Epithelial cell of esophagus (primary cell): ENCODE measurements at regions not wholly inside any gene's neighbourhood (a gene's known extent, or its start where the extent isn't known, plus 50 kb on each side); places are given as distances from the start of the nearest gene placed in this dataset.
A peak's percentile ranks its signal among the peaks of the same experiment; 100 is the strongest.

ENCODE experiments used
- DNase-seq: peaks from one replicate; pipeline ENCODE4 v3.0.0; 2010; ENCODE audit warnings: low read depth
- H3K4me3 ChIP-seq: 2 replicates; pipeline ENCODE4 v1.5.1; 2011; ENCODE audit warnings: mild to moderate bottlenecking, low read length, control low read depth
- TF ChIP-seq, protein P1 (sequence below): IDR thresholded peaks from 2 replicates; pipeline ENCODE4 v1.5.1; 2011; ENCODE audit warnings: low read depth, mild to moderate bottlenecking, low read length, control low read depth, inconsistent platforms; ENCODE audit not compliant: insufficient read depth; ENCODE audit errors: missing control alignments

DNA sequence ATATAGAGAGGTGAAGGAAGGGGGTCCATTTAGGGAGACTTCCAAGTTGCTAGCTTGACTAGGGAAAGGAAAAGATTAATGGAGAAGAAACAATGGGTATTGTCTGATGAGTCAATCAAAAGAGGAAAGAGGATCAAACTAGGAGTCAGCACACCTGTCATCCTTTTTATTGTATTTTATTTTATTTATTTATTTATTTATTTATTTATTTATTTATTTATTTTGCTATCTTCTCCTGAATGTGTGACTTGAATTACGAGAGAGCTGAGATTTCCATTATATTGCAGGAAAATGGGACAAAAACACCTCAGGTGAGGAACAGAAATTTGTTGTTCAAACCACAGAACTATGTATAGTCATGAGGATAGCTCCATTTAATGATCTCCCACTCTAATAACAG is 58.9 kb downstream of the NUDT11 start:
- DNase-seq, result no peak
- no peak overlapping the region for H3K4me3 ChIP-seq
- TF ChIP-seq, protein P1, sequence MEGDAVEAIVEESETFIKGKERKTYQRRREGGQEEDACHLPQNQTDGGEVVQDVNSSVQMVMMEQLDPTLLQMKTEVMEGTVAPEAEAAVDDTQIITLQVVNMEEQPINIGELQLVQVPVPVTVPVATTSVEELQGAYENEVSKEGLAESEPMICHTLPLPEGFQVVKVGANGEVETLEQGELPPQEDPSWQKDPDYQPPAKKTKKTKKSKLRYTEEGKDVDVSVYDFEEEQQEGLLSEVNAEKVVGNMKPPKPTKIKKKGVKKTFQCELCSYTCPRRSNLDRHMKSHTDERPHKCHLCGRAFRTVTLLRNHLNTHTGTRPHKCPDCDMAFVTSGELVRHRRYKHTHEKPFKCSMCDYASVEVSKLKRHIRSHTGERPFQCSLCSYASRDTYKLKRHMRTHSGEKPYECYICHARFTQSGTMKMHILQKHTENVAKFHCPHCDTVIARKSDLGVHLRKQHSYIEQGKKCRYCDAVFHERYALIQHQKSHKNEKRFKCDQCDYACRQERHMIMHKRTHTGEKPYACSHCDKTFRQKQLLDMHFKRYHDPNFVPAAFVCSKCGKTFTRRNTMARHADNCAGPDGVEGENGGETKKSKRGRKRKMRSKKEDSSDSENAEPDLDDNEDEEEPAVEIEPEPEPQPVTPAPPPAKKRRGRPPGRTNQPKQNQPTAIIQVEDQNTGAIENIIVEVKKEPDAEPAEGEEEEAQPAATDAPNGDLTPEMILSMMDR, result no peak

DNA sequence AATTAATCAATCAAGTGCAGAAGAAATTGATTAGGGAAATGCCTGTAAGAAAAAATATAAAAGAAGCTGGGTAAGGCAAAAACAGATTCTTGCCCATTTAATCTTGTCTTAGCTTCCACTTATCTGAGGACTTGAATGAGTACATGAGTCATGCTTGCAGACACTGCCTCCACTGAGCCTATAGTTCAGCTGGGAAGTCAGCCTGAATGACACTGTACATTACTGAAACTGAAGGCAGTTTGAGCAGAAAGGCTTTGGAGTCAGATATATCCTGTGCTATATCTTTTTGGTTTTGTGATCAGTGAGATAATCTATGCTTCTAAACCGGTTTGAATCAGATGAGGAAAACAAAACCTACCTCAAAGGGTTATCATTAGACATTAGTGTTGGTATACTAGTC is 61.3 kb downstream of the NUDT11 start:
- TF ChIP-seq, protein P1, result no peak
- DNase-seq, result no peak
- no peak overlapping the region for H3K4me3 ChIP-seq

DNA sequence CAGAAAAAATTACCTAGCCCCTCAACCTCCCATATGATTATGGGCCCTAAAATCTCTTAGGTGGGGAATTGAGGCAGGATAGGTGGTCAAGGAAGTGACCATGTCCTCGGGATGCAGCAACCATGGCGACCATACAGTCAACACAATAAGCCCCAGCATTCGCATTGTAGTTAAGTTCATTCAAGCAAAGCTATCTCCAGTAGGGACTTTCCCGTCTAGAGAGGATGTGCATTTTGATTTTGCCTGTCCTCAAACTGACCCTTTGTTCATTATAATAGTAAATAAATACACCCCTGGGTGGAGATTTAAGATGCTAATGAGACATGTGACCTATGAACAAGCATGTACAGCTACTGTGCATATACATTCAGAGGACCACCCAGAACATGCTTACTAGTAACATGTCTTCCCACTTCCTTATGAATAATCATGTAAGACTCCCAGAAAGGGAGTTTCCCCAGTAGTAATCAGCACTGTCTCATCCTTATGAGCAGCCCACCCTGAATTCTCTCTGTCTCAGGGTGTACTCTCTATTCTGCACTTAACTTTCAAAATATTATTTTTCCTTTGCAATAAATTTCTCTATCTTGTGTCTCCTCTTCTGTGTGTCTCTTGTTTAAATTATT is 74.3 kb downstream of the NUDT11 start:
- DNase-seq, result peak; percentile 5
- TF ChIP-seq, protein P1, result no peak
- no peak overlapping the region for H3K4me3 ChIP-seq

DNA sequence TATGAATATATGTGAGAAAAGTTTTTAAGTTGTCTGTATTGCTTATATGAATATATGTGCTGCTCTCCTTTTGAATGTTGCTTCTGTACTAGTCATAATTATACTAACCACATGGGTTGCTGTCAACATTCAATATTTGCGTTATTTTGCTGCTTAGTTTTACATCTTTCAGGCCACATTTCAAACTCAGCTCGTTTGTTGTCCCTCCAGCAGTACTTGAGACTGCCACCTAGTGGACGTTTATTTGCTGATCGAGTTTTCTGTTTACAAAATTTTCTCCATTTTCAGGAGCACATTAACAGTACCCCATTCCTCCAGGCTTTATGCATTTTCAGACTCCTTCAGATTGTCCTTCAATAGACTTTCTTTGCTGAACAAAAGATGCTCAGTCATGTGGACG is 75.8 kb downstream of the NUDT11 start:
- H3K4me3 ChIP-seq, result no peak overlapping the region
- TF ChIP-seq, protein P1, result peak; percentile 58
- peak; percentile 38 for DNase-seq

DNA sequence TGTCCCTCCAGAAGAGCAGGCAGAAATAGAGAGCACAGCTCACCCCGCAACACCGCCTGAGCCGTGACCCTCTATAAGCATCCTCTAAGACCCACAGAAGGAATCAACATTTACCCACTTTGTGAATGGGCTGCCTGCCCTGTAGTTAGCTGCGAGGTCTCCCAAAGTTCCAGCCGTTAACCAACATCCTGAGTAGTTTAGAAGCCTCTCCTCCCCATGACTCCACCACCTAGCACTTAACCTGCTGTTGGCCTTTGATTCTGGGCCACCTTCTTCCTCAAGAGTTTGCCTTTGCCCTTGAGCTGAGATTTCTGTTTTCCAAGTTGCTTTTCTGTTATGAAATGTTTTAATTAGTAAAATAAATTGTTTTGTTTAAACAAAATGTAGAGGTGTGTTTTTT is 75.8 kb downstream of the NUDT10 start:
- no peak overlapping the region for H3K4me3 ChIP-seq
- DNase-seq, result no peak
- TF ChIP-seq, protein P1, result no peak

DNA sequence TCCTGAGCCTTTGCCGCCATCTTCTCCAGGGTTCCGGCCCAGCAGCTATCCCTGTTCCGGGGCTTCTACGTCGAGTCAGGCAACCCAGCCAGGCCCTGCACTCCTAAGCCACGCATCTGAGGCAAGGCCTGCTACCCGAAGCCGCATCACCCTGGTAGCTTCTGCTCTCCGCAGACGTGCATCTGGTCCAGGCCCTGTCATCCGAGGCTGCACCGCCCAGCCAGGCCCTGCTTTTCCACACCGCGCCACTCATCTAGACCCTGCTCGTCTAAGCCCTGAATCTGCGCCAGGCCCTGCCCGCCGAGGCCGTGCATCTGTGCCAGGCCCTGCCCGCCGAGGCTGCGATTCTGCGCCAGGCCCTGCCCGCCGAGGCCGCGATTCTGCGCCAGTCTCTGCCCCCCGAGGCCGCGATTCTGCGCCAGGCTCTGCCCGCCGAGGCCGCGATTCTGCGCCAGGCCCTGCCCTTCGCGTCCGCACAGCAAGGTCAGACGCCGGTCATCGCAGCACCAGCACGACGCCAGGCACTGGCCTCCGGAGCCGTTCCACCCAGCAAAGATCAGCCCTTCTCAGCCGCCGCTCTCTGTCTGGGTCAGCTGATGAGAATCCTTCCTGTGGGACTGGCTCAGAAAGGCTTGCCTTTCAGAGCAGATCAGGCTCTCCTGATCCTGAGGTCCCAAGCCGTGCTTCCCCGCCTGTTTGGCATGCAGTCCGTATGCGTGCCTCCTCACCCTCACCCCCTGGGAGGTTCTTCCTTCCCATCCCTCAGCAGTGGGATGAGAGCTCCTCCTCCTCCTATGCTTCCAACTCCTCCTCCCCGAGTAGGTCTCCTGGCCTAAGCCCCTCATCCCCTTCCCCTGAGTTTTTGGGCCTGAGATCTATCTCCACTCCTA is 75.1 kb downstream of the NUDT10 start:
- TF ChIP-seq, protein P1, result no peak
- DNase-seq, result no peak
- no peak overlapping the region for H3K4me3 ChIP-seq
